Hepatocyte (in vitro differentiated cells): ENCODE measurements at regions not wholly inside any gene's neighbourhood (a gene's known extent, or its start where the extent isn't known, plus 50 kb on each side); places are given as distances from the start of the nearest gene placed in this dataset.

ENCODE experiments used
- DNase-seq: peaks from one replicate; pipeline ENCODE4 v3.0.0-alpha.2; 2016; ENCODE audit warnings: low spot score
- H2AFZ ChIP-seq: fragments of 200-600 bp; sonication (generic); 2 replicates; pipeline ENCODE4 v1.6.0; 2016; ENCODE audit warnings: antibody characterized with exemption, mild to moderate bottlenecking
- H3K27ac ChIP-seq: fragments of 200-600 bp; sonication (generic); 2 replicates; pipeline ENCODE4 v1.5.1; 2016; ENCODE audit warnings: mild to moderate bottlenecking
- H3K27me3 ChIP-seq: fragments of 200-600 bp; sonication (generic); 2 replicates; pipeline ENCODE4 v1.6.1; 2016
- H3K36me3 ChIP-seq: fragments of 200-600 bp; sonication (generic); replicated peaks from 2 replicates; pipeline ENCODE4 v1.5.1; 2016; ENCODE audit warnings: low read depth; ENCODE audit not compliant: insufficient read depth
- H3K4me1 ChIP-seq: fragments of 200-600 bp; sonication (generic); 2 replicates; pipeline ENCODE4 v1.5.1; 2016; ENCODE audit warnings: mild to moderate bottlenecking, moderate library complexity; ENCODE audit not compliant: insufficient read depth
- H3K4me2 ChIP-seq: fragments of 200-600 bp; sonication (generic); 2 replicates; pipeline ENCODE4 v1.6.0; 2016
- H3K4me3 ChIP-seq: fragments of 200-600 bp; sonication (generic); 2 replicates; pipeline ENCODE4 v1.5.1; 2016; ENCODE audit warnings: mild to moderate bottlenecking
- H3K79me2 ChIP-seq: fragments of 200-600 bp; sonication (generic); 2 replicates; pipeline ENCODE4 v1.6.0; 2017; ENCODE audit warnings: mild to moderate bottlenecking
- H3K9me2 ChIP-seq: fragments of 200-600 bp; sonication (generic); replicated peaks from 2 replicates; pipeline ENCODE4 v1.6.0; 2017; ENCODE audit warnings: mild to moderate bottlenecking; ENCODE audit not compliant: insufficient read depth
- H3K9me3 ChIP-seq: fragments of 200-600 bp; sonication (generic); 2 replicates; pipeline ENCODE4 v1.5.1; 2016; ENCODE audit warnings: low read depth, mild to moderate bottlenecking
- H4K20me1 ChIP-seq: fragments of 200-600 bp; sonication (generic); 2 replicates; pipeline ENCODE4 v1.6.0; 2016; ENCODE audit warnings: mild to moderate bottlenecking; ENCODE audit not compliant: insufficient read depth, poor library complexity, severe bottlenecking
- EZH2 ChIP-seq: fragments of 200-600 bp; sonication (generic); IDR thresholded peaks from 2 replicates; pipeline ENCODE4 v1.6.1; 2016; ENCODE audit warnings: antibody characterized with exemption, mild to moderate bottlenecking, borderline replicate concordance
- EZH2phosphoT487 ChIP-seq: fragments of 200-600 bp; sonication (generic); IDR thresholded peaks from one replicate; pipeline ENCODE4 v1.6.1; 2018; ENCODE audit warnings: antibody characterized with exemption, mild to moderate bottlenecking, low read depth, moderate library complexity; ENCODE audit not compliant: unreplicated experiment, severe bottlenecking
- WGBS: methylation state at CpG from one replicate; pipeline ENCODE4 v1.1.6; 2016; ENCODE audit warnings: low lambda C conversion rate; ENCODE audit errors: missing lambda C conversion rate; 5-methylcytosine and 5-hydroxymethylcytosine counted together
- TF ChIP-seq, protein P1 (sequence below): fragments of 200-600 bp; sonication (generic); IDR thresholded peaks from 2 replicates; pipeline ENCODE4 v1.5.1; 2016; ENCODE audit warnings: antibody characterized with exemption, mild to moderate bottlenecking; ENCODE audit not compliant: poor library complexity

DNA sequence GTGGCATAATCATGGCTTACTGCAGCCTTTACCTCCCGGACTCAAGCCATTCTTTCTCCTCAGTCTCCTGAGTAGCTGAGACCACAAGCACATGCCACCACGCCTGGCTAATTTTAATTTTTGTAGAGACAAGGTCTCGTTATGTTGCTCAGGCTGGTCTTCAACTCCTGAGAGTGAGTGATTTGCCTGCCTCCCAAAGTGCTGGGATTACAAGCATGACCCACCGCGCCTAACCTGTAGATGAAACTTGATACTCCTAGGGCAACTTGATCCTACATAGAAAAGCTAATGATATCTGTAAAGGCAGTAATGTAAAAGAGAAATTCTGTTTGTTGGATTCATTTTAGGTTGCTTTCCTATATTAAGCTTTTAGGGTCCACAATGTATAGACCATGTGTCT, 391.9 kb upstream of the THRB start:
- WGBS, result 67% methylated on average over 5 of the region's 5 CpGs
- no peak for DNase-seq
- H3K4me3 ChIP-seq, result no peak overlapping the region

DNA sequence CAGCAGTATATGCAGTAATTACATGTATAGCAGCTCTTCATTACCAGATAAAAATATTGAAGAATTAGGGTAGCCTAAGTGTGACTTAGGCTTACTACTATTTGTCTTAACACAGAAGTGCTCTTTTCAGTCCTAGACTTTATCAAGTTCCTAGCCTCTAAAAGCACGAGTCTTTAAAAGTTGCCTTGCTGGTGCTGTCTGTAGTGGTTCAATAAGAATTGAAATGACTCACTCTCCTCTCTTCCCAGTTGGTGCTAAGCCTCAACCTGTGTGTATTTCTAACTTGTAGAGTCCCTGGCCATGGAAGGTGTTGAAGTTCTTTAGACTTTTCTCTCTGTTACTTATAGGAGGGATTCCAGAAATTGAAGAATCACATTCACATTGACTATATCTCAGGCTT, 395.4 kb upstream of the THRB start:
- TF ChIP-seq EZH2phosphoT487 (no peak), EZH2 (no peak)
- TF ChIP-seq, protein P1, sequence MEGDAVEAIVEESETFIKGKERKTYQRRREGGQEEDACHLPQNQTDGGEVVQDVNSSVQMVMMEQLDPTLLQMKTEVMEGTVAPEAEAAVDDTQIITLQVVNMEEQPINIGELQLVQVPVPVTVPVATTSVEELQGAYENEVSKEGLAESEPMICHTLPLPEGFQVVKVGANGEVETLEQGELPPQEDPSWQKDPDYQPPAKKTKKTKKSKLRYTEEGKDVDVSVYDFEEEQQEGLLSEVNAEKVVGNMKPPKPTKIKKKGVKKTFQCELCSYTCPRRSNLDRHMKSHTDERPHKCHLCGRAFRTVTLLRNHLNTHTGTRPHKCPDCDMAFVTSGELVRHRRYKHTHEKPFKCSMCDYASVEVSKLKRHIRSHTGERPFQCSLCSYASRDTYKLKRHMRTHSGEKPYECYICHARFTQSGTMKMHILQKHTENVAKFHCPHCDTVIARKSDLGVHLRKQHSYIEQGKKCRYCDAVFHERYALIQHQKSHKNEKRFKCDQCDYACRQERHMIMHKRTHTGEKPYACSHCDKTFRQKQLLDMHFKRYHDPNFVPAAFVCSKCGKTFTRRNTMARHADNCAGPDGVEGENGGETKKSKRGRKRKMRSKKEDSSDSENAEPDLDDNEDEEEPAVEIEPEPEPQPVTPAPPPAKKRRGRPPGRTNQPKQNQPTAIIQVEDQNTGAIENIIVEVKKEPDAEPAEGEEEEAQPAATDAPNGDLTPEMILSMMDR, result no peak
- Histone ChIP-seq H2AFZ (no peak overlapping the region), H3K36me3 (no peaks in the 10 kb centered on the region), H3K27ac (no peak overlapping the region), H3K4me3 (no peak overlapping the region), H3K4me1 (no peaks in the 10 kb centered on the region), H3K79me2 (no peaks in the 10 kb centered on the region), H3K27me3 (no peaks in the 10 kb centered on the region), H3K4me2 (no peak overlapping the region), H3K9me3 (no peaks in the 10 kb centered on the region), H3K9me2 (no peaks in the 10 kb centered on the region), H4K20me1 (no peaks in the 10 kb centered on the region)
- DNase-seq, result no peak
- WGBS, result 74% methylated on average over 1 of the region's 1 CpG

More for the DNA sequence above, 391.9 kb upstream of the THRB start:
- Histone ChIP-seq H3K4me2 (no peak overlapping the region), H3K9me2 (no peaks in the 10 kb centered on the region), H3K27me3 (no peaks in the 10 kb centered on the region), H3K4me1 (no peaks in the 10 kb centered on the region), H3K36me3 (no peaks in the 10 kb centered on the region), H3K9me3 (no peaks in the 10 kb centered on the region), H3K27ac (no peak overlapping the region), H4K20me1 (no peaks in the 10 kb centered on the region), H3K79me2 (no peaks in the 10 kb centered on the region), H2AFZ (no peak overlapping the region)
- TF ChIP-seq EZH2 (no peak), EZH2phosphoT487 (no peak)
- TF ChIP-seq, protein P1, result no peak

DNA sequence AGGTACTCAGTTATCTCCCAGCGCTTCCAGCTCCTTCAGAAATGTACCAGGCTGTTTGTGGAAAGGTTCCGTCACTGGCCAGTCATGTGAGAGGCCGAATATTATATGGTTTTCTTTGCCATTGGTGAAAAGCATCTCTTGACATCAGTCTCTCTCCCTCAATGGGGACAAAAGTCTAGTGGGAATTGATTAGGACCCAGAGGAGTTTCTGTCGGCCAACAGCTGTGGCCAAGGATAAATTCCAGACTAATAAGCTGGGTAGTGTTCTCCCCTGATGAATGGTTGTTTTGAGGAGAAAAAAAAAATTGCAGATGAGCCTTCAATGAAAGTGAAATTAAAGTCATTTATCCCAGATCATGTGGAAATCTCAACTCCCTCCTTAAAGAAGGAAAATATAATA, 404.7 kb upstream of the THRB start:
- Histone ChIP-seq H3K27ac (no peak overlapping the region), H3K36me3 (no peaks in the 10 kb centered on the region), H3K9me2 (no peaks in the 10 kb centered on the region), H2AFZ (no peak overlapping the region), H3K79me2 (no peaks in the 10 kb centered on the region), H3K4me1 (no peaks in the 10 kb centered on the region), H4K20me1 (no peaks in the 10 kb centered on the region), H3K9me3 (no peaks in the 10 kb centered on the region), H3K4me2 (no peak overlapping the region), H3K27me3 (no peaks in the 10 kb centered on the region), H3K4me3 (no peak overlapping the region)
- 91% methylated on average over 4 of the region's 4 CpGs for WGBS
- DNase-seq, result no peak
- TF ChIP-seq EZH2phosphoT487 (no peak), EZH2 (no peak)
- TF ChIP-seq, protein P1, result no peak

DNA sequence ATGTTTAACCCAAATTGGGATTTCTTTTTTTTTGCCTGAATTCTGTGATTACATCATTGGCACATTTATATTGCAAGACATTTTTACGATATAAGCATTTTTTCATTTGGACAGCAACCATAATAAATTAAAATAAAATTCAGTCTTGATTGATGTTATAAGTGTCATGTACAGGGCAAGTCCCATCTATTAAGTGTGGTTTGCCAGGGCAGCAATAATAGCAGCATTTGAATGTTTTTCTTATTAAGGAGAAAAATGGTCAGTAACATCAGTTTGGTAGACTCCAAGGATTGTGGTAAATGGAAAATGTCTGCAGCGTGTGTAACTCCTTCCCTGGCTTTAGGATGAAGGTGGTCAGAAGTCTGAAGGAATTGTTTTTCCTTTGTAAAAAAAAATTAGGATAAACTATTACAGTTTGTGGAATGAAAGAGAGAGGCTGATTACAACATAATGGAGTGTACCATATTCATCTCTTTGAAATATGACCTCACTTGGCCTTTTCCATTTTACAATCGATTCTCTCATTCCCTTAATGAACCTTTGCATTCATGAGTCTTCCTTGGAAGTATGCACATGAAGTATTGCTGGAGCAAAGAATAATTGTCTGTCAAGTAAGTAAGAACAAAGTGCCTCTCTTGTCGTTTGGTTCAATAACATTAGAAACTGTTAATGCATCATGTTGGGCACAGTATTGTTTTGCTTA, 405.4 kb upstream of the THRB start:
- no peaks in the 10 kb centered on the region for H3K9me3 ChIP-seq
- H3K4me2 ChIP-seq, result no peak overlapping the region
- no peaks in the 10 kb centered on the region for H4K20me1 ChIP-seq
- TF ChIP-seq EZH2, result no peak
- TF ChIP-seq EZH2phosphoT487, result no peak
- TF ChIP-seq, protein P1, result no peak
- no peak overlapping the region for H2AFZ ChIP-seq
- H3K4me1 ChIP-seq, result no peaks in the 10 kb centered on the region
- WGBS, result 65% methylated on average over 4 of the region's 4 CpGs
- no peak overlapping the region for H3K27ac ChIP-seq
- H3K4me3 ChIP-seq, result no peak overlapping the region
- no peaks in the 10 kb centered on the region for H3K9me2 ChIP-seq
- no peaks in the 10 kb centered on the region for H3K36me3 ChIP-seq
- H3K79me2 ChIP-seq, result no peaks in the 10 kb centered on the region
- no peaks in the 10 kb centered on the region for H3K27me3 ChIP-seq
- no peak for DNase-seq
